NCI-H128 (cell line): ENCODE measurements at regions not wholly inside any gene's neighbourhood (a gene's known extent, or its start where the extent isn't known, plus 50 kb on each side); places are given as distances from the start of the nearest gene placed in this dataset.
"Not testable (repeated sequence)": the region's sequence is repeated elsewhere in the genome, so short reads cannot be mapped to it uniquely, and the experiment has no call there.

Experiments used
- DNase-seq: peaks from one replicate; lab custom pipeline; 2025; ENCODE audit not compliant: unreplicated experiment; lab: John Stamatoyannopoulos, UW

DNA sequence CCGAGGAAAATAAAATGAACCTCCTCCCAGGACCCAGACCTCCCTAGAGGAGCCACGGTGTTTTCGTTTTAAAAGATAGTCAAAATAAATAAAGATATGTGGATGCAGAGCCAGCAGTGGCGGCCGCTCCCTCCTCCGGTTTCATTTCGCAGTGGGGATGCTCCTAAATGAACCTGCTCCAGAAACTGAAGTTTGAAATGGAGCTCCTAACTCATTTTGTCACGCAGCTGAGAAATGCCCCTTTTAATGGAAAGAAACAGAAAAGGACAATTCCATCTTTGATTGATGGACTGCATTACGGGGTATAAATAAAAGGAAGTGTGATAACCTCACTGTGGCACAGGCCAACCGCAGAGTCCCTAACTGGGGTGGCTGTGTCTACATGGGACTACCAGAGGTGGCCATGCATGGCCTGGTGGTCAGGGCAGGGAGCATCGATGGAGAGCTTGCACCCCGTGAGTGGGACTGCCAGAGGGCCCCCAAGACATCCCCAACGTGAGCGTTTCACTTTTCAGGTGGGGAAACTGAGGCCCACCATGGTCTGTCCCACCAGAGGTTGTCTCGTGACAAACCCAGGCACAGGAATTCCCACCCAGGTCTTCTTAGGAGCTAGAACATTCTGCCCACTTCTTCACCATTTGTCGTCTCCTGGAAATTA is 426.6 kb downstream of the BRD1 start:
- no peak for DNase-seq

DNA sequence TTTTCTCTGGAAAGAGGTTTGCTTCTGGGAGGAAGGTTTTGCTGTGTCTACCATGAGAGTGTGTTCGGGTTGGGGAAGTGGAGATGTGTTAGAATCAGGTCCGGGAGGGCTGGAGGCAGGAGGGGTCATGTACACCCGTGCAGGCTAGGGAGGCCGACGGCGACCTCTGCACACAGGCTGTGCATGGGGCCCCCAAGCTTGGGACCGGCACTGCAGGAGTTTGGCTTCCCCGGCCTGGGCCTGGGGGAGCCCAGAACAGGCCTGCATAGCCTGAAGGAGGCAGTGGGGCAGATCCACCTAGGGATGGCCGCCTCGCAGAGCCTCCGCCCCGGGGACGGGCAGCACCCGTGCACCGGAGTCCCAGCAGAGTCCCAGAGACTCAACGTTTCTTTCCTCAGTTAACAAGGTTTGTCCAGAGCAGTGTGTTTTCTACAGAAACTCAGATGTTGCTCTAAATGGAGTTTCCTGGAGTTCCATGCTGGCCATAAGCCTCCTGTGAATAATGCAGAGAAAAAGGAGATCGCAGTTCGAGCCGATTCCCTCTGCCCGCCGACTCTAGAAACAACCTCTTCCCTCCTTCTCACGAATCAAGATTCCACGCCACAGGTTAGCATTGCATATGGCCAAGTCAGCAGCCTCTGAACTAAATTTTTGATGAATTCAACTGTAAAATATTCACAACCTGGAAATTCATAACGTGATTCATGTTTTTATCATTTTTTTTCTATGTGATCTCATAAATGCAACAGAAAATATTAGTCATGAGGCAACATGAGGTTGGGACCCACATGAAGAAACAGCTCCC is 427.3 kb downstream of the BRD1 start:
- DNase-seq: no peak

DNA sequence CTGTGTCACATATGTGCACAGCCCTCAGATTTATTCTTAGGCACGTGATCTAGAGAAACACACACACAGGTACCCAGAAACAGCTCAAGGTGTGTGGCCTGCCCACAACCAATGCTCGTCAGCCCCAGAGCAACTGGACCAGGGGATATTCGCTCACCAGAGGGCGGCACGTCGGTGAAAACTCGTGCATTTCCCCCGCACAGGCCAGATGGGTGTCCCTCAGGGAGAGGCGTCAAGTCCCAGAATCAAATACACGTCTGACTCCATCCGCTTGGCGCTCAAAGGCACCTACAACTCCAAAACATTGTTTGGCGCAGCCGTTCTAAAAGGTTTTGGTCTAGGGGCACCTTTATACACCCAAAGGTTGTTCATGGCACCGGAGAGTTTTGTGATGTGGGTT is 429.0 kb downstream of the BRD1 start:
- DNase-seq: no peak

DNA sequence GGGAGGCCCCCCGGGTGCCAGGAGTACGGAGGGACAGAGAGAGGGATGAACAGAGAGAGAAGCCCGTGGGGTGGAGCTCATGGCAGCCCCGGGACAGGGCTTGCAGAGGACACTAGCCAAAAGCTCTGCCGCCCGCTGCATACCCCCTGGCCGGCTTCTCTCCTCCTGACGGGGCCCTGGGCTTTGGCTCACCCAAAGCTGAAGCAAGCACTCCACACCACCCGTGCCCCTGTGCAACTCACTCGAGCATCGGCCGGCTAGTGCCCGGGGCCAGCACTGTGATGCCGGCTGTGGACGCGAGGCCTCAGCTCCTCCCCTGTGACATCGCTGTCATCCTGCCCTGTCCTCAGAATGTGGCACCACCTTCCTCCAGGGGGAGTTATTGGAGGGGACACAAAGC is 429.6 kb downstream of the BRD1 start:
- DNase-seq: no peak

DNA sequence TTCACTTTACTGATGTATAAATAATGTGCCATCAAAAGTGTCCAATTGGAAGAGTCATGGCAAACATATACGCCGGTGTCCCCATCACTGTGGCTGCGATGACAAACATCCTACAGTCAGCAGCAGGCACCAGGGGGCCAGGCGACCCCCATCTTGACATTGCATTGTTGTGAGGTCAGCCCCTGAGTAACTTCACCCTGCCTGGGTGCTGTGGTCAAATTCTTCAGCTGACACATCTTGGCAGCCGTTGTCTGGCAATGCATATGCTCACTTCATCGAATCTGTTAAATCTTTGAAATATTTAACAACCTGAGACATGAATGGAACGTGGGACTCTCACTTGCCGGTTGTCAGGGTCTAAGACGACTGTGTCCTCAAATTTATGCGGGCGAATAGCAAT is 430.9 kb downstream of the BRD1 start:
- DNase-seq: no peak

DNA sequence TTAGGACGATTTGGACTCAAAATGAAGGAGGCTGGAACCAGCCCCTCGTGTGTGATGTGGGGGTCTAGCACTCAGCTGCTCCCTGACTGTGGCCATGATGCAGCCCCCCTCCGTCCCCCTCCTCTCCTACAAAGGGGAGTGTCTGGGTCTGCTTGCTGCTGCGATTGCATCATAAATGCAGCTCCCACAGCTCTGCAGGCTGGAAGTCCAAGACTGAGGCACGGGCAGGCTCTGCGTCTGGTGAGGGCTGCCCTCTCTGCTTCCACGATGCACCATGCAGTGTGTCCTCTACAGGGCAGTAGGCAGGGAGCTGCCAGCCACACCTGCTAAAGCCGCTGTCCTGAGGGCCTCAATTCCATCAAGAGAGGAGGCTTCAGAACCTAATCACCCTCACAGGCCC is 432.1 kb downstream of the BRD1 start:
- no peak for DNase-seq

DNA sequence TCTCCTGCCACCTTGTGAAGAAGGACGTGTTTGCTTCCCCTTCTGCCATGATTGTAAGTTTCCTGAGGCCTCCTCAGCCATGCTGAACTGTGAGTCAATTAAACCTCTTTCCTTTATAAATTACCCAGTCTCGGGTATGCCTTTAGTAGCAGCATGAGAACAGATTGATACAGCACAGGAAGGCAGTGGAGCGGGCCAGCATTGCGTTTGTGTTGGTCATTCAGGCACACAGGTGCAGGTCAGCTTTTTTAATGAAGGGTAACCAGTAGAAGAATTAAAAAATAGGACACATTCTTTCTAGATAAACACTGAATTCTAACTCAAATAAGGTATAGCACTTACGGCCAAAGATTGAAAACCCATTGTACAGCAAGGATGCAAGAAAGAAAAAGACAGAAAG is 432.6 kb downstream of the BRD1 start:
- not testable (repeated sequence) for DNase-seq

DNA sequence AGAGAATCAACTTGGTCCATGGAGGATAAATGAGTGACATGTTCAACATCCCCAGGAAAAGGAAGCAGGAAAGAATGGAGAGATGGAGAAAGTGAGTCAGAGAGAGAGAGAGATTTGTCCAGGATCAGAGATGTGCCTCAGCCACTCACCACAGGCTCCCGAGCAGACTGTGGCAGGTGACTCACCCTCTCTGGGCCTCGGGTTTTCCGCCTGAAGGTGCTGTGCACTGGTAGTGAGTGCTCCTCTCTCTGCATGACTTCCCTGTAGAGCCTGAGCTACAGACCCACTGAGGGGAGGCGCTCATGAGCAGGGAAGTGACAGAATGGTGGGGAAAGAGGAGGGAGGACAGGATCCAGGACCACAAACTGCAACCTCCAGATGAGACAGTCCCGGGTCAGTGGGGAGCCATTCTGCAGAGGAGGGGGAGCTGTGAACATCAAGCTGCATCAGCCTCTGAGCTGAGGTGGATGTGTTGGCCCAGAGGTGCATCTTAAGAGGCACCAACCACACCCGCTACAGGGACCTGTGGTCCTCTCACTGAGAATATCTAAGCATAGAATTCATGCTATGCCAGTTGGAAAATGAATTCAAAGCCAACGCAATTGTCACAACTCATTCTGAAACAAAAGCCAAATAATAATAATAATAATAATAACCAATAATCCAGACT is 433.4 kb downstream of the BRD1 start:
- no peak for DNase-seq

DNA sequence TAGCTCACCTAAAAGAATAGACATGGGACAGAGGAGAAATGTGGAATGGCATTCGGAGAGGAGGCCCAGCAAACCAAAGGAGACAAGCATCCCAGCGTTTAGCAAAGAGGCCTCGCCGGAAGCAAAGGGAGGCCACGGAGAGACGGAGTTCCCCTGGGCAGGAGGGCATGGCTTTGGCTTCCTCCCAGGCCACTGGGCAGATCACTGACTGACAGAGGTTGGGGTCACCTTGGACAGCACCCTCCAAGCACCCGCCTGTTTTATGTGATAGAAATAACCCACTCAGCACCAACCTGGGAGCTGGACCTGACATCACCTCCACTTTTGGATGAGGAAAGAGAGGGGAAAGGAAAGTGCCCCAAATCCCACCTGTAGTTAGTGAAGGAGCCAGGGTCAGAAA is 434.1 kb downstream of the BRD1 start:
- no peak for DNase-seq

DNA sequence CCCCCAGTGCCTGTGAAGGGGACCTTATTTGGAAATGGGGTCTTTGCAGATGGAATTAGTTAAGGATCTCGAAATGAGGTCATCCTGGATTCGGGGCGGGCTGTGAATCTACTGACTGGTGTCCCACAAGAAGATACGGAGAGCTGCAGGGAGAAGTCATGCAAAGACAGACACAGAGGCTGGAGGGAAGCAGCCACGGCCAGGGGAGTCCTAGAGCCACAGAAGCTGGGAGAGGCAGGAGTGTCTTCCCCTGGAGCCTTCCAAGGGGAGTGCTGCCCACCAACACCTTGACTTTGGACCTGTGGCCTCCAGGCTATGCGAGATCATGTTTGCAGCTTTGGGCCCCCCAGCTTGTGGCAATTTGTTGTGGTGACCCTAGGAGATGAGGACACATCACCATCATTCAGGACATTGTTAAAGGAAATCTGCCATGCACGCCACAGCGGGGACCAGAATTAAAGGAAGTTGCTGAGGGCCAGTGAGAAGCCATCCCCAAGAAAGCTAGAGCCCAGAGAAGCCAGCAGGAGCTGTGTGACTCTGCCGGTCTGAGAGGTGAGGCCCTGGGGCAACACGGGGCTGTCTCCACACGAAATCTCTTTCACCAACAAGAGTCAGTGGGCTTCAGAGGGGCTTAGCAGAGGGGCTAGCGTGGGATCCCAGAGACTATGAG is 434.7 kb downstream of the BRD1 start:
- DNase-seq: no peak

DNA sequence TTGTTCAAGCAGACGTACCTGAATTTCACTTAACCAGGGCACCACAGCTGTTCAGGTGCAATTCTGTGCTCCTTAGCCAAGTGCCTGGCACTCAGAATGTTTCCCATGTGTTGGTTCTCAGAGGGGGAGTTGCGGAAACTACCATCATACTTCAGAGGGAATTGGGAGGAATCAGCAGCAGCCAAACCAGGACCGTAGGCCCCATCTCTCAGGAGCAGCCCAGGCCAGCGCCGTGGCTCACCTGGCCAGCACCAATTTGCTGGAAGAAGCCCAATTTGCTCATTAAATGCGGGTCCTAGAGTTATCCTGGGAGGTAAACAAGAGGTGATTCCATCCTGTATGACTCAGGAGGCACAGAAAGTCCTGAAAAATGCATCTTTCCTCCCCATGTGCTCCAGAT is 435.4 kb downstream of the BRD1 start:
- no peak for DNase-seq

DNA sequence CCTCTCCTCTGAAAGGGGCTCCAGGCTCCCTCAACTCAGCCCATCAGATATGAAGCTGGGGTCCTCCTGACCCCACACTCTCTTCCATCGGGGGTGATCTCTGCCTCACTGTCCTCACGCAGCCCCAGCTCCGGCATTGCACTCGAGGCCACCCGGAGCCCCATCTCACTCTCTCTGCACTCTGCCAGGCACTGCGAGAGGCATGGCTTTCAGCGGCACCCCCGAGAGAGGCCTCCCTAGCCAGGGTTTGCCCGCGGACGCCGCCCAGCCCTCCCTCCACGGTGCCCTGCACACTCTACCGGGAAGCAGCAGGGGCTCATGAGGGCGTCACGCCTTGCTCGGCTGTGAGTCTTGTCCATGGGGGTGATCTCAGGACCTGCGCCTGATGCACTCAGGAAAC is 436.2 kb downstream of the BRD1 start:
- no peak for DNase-seq

DNA sequence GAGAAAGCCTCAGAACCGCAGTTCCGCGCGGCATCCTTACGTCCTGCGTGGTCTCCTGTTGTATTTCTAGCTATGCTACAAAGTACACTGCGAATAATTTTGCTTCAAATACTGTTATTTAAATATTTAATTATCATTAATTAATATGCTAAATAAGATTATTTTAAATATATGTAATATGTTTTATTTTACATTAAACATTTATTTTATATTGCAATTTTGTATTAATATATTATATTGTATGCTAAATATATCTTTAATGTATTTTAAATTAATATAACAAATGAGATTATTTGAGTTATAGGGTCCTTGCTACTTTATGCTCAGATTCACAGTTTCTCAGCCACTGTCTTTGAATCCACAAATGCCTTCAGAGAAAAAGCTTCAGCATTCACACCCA is 436.7 kb downstream of the BRD1 start:
- no peak for DNase-seq

DNA sequence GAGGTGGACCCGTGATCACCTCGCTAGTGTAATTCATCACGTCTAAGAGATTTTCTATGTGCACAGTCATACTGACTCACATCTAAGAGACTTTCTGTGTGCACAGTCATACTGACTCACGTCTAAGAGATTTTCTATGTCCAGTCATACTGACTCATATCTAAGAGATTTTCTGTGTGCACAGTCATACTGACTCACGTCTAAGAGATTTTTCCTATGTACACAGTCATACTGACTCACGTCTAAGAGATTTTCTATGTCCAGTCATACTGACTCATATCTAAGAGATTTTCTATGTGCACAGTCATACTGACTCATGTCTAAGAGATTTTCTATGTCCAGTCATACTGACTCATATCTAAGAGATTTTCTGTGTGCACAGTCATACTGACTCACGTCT is 443.8 kb downstream of the BRD1 start:
- DNase-seq: not testable (repeated sequence)

DNA sequence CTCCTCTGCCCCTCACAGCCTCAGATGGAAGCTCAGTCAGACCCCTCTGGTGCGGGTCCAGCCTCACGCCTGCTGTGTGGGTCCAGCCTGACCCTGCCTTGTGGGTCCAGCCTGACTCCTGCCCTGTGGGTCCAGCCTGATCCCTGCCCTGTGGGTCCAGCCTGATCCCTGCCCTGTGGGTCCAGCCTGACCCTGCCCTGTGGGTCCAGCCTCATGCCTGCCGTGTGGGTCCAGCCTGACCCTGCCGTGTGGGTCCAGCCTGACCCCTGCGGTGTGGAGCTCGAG is 445.3 kb downstream of the BRD1 start:
- DNase-seq: no peak

DNA sequence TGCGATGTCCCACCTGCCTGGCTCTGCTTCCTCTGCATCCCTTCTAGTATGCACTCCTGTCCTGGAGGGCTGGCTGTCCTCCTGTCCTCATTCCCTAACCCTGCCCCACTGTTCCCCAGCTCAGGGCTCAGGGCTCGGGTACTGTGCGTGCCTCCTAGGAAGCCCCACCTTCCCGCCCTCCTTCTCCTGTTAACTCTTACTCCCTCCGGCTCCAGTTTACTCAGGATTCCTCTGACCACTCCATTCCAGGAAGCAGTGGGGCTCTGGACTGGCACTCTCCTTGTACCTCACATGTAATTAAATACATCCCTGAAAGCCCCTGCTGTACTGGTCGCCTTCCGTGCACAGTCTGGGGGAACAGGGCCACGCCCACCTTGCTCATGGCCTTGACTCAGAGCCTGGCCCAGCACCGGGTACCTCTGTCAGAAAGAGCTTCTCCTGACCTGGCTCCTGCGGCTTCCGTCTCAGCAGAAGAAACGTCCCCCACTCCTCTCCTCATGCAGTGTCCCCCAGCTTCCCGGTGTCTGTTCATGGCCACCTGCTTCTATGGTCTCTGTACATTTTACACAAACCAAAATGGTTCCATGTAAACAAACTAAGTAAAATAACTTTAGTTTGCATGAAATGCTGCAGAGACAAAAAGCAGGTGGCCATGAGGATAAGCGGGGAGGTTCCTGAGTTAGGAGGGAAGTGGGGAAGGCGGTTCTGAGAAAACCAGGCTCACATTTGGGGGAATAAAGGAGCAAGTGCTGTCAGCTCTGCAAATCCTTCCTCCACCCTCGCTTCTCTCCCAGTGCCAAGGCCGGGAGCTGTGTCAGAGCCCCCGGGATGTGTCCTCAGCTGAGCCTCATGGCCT is 445.9 kb downstream of the BRD1 start:
- DNase-seq: no peak

DNA sequence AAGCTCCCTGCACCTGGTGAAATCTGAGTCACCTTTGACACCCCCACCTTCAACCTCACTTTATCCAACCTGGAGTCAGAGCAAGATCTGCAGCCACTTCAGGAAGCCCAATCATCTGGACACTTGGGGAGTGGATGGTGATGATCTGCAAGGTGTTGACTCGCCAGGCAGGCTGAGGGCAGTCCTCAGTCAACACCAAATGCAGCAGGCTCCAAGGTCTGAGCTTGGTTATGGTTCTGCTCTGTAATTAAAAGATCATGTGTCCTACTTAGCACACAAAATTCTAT is 446.9 kb downstream of the BRD1 start:
- DNase-seq: no peak

DNA sequence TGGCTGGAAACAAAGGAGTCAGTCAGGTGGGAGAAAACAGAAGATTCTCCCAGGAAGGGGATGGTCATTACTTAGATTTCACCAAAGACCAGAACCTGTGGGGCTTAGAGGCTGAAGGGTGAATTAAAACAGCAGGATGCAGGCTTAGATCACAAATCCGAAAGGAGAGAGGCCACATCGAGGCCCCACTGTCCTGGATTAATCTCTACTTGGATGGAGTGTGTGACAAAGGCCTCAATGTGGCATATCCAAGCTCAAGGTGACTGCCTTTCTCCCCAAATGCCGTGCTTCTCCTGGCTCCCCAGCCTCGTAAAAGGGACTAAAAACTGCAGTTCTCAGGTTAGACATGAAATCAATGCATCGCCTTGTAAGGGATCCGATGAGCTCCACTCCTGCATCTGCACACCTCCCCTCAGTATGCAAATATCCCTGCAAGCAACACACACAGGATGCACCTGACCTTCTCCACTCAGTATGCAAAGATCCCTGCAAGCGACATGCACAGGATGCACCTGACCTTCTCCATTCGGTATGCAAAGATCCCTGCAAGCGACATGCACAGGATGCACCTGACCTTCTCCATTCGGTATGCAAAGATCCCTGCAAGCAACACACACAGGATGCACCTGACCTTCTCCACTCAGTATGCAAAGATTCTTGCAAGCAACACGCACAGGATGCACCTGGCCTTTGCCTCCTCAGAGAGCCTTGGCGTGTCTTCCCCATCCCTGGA is 447.4 kb downstream of the BRD1 start:
- DNase-seq: no peak

DNA sequence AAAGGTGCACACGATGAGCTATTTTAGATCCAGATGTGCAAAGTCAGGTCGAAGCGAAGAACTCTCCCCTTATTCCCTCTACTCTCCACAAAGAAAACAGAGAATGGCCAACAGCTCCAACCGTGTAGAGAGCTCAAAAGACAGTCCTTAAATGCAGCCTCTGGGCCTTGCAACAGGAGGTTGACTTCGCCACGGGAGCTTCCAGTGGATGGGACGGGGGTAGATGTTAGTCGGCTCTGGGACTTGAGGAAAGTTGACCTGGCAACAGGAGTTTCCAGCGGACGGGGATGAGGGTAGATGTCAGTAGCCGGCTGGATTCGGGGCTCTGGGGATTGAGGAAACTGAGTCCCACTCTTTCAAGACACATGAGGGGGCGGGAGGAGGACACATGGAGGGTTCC is 450.4 kb downstream of the BRD1 start:
- DNase-seq: no peak

DNA sequence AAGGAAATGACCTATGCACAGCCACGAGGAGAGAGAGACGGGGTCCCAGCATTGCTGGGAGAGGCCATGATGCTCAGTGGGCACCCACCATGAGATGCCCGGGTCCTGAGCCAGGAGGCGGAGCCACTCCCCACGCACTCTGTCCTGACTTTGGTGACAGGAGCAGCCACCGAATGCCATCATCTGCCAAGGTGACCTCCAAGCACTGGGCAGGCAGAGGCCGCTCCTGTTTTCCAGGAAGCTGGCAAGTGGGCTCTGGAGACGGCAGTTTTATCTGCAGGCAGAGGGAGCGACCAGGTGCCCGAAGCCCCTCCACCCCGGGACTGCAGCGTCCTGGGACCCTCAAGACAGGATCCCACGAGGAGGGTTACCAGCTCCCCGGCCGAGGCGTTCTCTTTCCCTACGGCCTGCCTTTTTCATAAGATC is 453.9 kb downstream of the BRD1 start:
- DNase-seq: no peak

DNA sequence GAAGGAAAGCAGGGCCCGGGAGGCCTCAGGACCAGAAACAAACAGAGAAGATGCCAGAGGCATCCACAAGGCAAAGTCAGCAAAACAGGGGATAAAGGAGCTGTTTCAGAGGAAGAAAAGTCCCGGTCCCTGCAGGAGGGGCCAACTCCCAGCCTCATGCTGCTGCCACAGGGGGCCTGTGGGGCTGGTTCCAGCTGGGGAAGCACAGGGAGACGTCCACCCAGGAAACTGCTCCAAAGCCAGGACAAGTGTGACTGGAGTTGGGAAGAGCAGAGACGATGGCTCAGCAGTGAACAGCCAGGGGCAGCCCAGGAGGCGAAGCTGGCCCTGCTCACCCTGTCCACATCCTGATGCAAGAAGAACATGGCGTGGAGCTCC is 454.4 kb downstream of the BRD1 start:
- no peak for DNase-seq
